Kidney epithelial cell (primary cell): ENCODE measurements at regions not wholly inside any gene's neighbourhood (a gene's known extent, or its start where the extent isn't known, plus 50 kb on each side); places are given as distances from the start of the nearest gene placed in this dataset.

Experiments
- DNase-seq: peaks from one replicate; pipeline ENCODE4 v3.0.0-alpha.2; 2010; ENCODE audit warnings: low read depth
- H3K27me3 ChIP-seq: 2 replicates; pipeline ENCODE4 v1.6.0; 2011; ENCODE audit warnings: low read length; ENCODE audit not compliant: control insufficient read depth, insufficient read depth
- H3K36me3 ChIP-seq: 2 replicates; pipeline ENCODE4 v1.5.1; 2011; ENCODE audit warnings: low read length; ENCODE audit not compliant: control insufficient read depth, insufficient read depth
- H3K4me3 ChIP-seq: 2 replicates; pipeline ENCODE4 v1.5.1; 2011; ENCODE audit warnings: low read depth, mild to moderate bottlenecking, control low read depth, low read length
- TF ChIP-seq, protein P1 (sequence below): IDR thresholded peaks from 2 replicates; pipeline ENCODE4 v1.5.1; 2011; ENCODE audit warnings: mild to moderate bottlenecking, moderate library complexity, low read length, control low read depth, inconsistent platforms; ENCODE audit not compliant: insufficient read depth, poor library complexity, severe bottlenecking

DNA sequence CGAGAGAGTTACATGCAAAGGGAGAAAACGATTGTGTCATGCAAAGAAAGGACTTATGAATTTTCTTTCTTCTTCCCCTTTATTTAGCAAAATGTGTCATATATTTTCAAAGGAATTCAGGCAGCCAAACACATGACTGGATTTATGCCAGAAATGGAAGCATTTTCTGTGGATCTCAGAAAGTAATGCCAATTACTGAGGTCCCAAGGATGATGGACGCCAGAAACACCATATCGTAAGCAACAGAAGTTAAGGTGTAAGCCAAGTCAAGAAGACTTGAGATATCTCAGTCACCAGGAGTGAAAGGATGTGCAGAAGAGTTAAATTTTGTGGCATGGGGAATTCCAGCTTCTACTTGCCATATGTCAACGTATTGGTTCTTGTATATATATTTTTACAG lies 255.1 kb downstream of the GBA3 start:
- no peak for DNase-seq
- H3K27me3 ChIP-seq, result no peaks in the 10 kb centered on the region
- H3K4me3 ChIP-seq, result no peak overlapping the region
- TF ChIP-seq, protein P1, sequence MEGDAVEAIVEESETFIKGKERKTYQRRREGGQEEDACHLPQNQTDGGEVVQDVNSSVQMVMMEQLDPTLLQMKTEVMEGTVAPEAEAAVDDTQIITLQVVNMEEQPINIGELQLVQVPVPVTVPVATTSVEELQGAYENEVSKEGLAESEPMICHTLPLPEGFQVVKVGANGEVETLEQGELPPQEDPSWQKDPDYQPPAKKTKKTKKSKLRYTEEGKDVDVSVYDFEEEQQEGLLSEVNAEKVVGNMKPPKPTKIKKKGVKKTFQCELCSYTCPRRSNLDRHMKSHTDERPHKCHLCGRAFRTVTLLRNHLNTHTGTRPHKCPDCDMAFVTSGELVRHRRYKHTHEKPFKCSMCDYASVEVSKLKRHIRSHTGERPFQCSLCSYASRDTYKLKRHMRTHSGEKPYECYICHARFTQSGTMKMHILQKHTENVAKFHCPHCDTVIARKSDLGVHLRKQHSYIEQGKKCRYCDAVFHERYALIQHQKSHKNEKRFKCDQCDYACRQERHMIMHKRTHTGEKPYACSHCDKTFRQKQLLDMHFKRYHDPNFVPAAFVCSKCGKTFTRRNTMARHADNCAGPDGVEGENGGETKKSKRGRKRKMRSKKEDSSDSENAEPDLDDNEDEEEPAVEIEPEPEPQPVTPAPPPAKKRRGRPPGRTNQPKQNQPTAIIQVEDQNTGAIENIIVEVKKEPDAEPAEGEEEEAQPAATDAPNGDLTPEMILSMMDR, result no peak
- no peaks in the 10 kb centered on the region for H3K36me3 ChIP-seq

DNA sequence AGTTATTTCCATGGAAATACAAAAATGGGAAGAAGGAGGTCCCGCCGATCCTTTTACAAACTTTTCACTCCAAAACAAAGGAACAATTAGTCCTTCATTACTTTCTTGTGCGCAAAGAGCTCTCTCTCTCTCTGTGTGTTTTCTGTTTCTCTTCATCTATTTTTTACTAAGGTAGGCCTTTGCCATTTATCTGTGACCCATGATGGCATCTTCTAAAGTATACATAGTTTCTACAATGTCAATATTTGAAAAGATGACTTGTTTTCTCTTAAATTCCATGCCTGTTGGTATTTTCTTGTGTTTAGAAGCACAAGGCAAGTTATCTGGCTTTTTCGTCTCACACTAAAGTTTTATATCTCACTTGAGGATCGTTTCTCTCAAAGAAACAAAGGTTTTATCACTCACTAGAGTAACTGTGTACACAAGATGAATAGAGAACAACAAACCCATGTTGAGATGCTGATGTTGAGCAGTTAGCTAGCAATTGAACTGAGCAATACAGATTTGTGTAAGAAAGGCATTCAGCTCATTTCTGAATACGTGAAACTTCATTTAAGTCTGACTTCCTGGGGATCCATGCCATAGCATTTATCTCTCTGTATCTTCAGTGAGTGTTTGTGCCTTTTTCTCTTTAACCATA lies 250.3 kb downstream of the GBA3 start:
- Histone ChIP-seq H3K27me3 (no peaks in the 10 kb centered on the region), H3K4me3 (no peak overlapping the region), H3K36me3 (no peaks in the 10 kb centered on the region)
- DNase-seq, result no peak
- TF ChIP-seq, protein P1, result no peak

DNA sequence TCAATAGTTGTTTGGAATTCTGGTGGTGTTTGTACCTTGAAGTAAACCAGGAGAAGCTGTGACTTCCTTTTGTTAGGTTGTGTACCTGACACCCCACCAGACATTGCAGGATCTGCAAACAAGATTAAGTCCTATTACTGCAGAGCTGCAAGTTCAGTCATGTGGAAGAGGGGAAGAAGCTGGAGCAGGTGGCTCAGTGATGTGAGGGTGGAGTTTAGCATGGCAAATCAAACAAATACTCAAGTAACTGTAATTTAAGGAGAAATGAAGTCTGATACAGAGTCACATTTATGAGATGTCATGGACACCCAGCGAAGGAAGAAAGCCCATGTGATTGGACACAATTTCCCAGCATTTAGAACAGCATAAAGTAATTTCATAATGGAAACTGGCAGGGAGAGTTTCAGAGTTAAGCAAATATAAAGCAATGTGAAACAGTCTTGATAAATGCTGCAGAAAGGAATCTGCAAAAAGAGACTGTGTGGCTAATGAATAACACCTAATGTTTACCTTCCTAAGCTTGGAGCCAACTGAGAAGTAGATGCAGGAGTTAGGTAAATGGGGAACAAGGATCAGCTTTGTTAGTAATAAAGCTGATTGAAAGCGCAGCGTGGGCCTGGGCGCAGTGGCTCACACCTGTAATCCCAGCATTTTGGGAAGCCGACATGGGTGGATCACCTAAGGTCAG lies 249.1 kb downstream of the GBA3 start:
- Histone ChIP-seq H3K27me3 (no peaks in the 10 kb centered on the region), H3K36me3 (no peaks in the 10 kb centered on the region), H3K4me3 (no peak overlapping the region)
- DNase-seq, result no peak
- TF ChIP-seq, protein P1, result no peak

DNA sequence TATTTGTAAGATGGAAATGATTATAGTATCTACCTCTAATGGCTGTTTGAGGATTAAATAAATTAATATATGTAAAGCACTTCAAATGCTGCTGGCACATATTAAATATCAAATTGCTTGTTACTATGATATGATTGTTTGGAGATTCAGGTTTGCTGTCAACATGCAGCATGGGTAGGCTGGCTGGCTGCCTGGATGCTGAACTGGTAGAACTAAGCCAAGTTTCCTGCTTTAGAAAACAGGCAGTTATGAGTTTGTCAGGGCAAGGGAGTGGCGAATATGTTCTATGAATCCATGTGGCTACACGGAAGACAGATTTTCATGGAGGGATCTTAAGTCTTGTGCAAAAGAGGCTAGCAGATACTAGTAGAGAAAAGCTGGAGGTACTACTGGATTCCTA lies 239.6 kb downstream of the GBA3 start:
- TF ChIP-seq, protein P1, result no peak
- no peaks in the 10 kb centered on the region for H3K27me3 ChIP-seq
- no peak overlapping the region for H3K4me3 ChIP-seq
- H3K36me3 ChIP-seq, result no peaks in the 10 kb centered on the region
- no peak for DNase-seq

DNA sequence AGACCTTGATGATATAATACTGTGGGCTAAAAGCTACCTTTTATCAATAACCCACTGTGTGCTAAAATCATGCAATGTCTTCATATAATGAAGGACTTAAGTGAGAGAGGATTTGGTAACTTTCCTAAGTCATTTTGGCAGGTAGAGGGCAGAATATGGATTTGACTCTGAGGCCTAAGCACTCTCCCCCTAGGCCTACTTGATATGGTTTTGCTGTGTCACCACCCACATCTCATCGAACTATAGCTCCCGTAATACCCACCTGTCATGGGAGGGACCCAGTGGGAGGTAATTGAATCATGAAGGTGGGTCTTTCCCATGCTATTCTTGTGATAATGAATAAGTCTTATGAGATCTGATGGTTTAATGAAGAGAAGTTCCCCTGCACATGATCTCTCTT lies 229.7 kb downstream of the GBA3 start:
- Histone ChIP-seq H3K4me3 (no peak overlapping the region), H3K27me3 (no peaks in the 10 kb centered on the region), H3K36me3 (no peaks in the 10 kb centered on the region)
- TF ChIP-seq, protein P1, result no peak
- no peak for DNase-seq

DNA sequence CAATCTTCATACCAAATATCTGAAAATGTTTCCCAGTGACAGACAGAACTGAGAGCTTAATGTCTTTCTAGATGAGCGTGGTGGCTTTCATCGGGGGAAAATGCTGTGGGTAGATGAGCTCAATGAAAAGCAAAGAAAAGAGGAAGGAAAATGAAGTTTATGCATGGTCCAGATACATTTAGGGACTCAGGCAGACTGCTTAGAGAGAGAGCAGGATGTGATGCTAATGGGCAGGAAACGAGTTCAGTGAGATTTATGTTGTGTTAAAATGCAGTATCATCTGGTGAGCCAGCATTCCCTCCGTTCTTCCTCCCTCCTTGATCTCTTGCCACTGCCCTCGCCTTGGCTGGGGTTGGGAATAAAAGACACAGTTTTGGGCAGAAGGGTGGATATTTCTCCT lies 229.2 kb downstream of the GBA3 start:
- no peak overlapping the region for H3K4me3 ChIP-seq
- no peak for DNase-seq
- H3K36me3 ChIP-seq, result no peaks in the 10 kb centered on the region
- TF ChIP-seq, protein P1, result no peak
- no peaks in the 10 kb centered on the region for H3K27me3 ChIP-seq
